ENCODE measurements at regions not wholly inside any gene's neighbourhood (a gene's known extent, or its start where the extent isn't known, plus 50 kb on each side); places are given as distances from the start of the nearest gene placed in this dataset.

DNA sequence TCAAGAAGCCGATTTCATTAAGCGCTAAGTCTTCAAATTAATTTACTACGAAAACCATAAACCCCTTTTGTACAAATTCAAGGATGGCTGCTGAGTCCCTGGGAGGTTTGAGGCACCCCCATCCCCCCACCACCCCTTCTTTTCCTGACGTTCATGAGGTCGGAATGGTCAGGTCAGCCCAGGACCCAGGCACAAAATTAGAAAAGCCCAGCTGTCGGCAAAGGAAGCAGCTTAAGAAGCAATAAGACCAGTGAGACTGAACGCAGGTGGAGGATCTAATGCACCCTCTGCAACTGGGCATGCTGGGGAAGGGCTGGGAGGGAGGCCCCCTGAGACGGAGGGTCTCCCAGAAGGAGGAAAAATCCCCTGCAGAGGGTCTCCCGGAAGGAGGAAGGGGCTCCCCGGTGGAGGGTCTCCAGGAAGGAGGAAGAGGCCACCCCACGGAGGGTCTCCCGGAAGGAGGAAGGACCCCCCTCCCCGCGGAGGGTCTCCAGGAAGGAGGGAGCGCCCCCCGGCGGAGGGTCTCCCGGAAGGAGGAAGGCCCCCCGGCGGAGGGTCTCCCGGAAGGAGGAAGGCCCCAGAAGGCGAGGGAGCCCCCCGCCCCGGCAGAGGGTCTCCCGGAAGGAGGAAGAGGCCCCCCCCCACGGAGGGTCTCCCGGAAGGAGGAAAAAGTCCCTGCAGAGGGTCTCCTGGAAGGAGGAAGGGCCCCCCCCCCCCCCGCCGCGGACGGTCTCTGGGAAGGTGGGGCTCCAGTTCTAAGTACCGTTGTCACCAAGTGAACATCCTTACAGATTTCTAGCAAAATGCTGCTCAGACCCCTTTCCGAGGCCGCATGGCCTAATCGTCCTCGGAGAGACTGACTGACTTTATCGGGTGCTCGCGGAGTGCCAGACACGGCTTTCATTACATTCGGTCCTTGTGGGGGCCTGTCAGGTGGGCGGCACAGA is 74.4 kb upstream of the FCN1 start:
- no peak for TF ChIP-seq CTCF (IDR thresholded peaks at IDR 0.05; ENCODE audit: control extremely low read depth, extremely low read depth, low read depth, missing control alignments)
- POLR2A ChIA-PET: no interaction called here
- no peak for DNase-seq (ENCODE audit: extremely low spot score)
- CTCF ChIA-PET: no interaction called here

DNA sequence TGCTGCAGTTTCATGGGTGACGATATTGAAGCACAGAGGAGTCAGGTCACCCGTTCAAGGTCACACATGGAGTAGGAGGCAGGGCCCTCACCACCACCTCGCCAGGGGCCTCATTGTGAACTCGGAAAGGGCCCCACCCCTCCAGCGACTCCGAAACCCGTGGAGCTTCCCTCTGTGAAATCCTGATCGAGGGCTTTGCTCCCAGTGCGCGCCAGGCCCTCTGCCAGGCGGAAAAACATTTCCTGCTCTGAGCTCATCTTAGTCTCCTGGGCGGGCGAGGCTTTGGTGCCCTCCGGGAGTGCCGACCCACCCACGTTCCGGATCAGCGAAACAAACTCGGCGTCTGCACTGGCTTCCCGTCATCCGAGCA is 75.0 kb upstream of the FCN1 start:
- DNase-seq (ENCODE audit: extremely low spot score): no peak
- CTCF ChIA-PET: no interaction called here
- POLR2A ChIA-PET: no interaction called here
- no peak for TF ChIP-seq CTCF (IDR thresholded peaks at IDR 0.05; ENCODE audit: control extremely low read depth, extremely low read depth, low read depth, missing control alignments)

GRCh38 chr9:134993416-134993815 is 75.7 kb upstream of the FCN1 start:
- DNase-seq (ENCODE audit: extremely low spot score): no peak
- ChIA-PET CTCF (no interaction called here), POLR2A (no interaction called here)
- TF ChIP-seq CTCF (IDR thresholded peaks at IDR 0.05; ENCODE audit: control extremely low read depth, extremely low read depth, low read depth, missing control alignments): no peak

DNA sequence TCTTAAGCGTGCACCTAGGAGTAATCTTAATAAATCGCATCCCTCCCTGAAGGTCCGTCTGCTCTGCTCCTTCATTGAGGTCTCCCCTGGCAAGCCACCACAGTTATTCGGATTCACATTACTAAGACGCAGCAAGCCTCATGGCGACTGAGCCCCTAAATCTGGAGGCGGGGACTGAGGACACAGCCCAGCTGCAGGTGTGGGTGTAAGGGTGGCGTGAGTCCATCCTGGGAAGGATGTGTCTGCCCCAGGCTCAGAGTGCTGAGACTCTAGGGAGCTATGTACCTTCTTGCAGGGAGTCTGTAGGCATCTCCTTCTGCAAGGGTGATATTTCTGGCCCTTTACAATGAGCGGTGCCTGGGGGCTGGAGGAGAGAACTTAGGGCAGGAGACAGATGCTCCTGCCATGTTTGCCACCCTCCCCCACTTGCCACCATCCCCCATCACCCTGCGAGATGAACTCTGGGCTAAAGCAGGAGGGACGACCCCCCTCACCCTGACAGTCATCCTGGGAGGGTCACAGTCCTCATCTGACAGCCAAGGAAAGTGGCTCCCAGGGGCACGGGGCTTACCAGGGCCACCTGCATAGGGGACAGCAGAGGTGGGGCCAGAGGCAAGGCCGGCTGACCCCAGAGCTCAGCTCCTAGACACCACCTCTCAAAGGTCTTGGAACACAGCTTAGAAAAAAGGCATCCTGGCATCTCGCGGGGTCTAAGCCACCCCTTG is 76.4 kb upstream of the FCN1 start:
- ChIA-PET POLR2A (no interaction called here), CTCF (no interaction called here)
- TF ChIP-seq CTCF (IDR thresholded peaks at IDR 0.05; ENCODE audit: control extremely low read depth, extremely low read depth, low read depth, missing control alignments): no peak
- DNase-seq (ENCODE audit: extremely low spot score): no peak

DNA sequence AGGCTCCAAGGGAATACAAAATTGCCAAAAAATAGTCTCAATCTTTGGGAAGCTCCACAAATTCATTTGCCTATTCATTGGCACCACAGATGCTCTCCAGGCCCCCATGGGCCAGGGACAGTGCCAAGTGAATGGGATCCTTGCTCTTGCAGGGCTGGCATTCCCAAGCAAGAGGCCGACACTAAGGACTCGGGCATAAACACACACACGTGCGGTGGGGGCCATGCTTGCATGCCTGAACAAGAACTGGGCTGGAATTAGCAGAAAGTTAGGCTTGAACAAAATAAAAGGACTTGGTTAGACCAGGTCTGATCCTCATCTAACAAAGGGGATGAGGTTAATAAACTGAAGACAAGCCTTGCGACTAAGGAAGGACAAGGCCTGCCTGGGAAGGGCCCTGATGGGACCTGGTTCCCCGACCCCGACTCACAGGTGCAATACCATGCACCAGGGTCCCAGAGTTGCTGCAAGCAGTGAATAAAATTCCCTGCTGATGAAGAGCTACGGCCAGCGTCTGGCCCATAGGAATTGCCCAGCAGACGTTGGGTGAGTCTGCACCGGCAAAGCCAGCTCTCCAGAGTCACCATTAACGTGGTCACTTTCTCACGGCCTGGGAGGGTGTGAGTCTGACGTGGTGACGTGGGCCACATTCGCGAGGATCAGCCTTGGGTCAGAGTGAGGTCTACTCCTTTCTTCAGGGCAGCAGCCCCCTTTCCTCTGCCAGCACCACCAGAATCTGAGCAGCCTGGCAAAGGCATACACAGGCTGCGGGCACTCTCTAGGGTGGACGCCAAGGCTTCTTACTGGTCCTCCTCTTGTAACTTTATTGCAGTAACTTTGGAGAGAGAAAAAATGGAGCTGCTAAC is 77.4 kb upstream of the FCN1 start:
- no peak for DNase-seq (ENCODE audit: extremely low spot score)
- ChIA-PET POLR2A (no interaction called here), CTCF (interaction anchor here (1.0 kb wide), 1 partner anchor 9 kb away, joined by 3 read pairs; no protein-coding TSS in a partner anchor)
- TF ChIP-seq CTCF (IDR thresholded peaks at IDR 0.05; ENCODE audit: control extremely low read depth, extremely low read depth, low read depth, missing control alignments): no peak

- CTCF ChIA-PET: interaction anchor here (1.0 kb wide), 1 partner anchor 10 kb away, joined by 3 read pairs; no protein-coding TSS in a partner anchor
- POLR2A ChIA-PET: no interaction called here
- TF ChIP-seq CTCF (IDR thresholded peaks at IDR 0.05; ENCODE audit: control extremely low read depth, extremely low read depth, low read depth, missing control alignments): no peak
- DNase-seq (ENCODE audit: extremely low spot score): no peak
Measured at GRCh38 chr9:134995792-134996120, 78.0 kb upstream of the FCN1 start.
